MCF 10A (cell line): ENCODE measurements at regions not wholly inside any gene's neighbourhood (a gene's known extent, or its start where the extent isn't known, plus 50 kb on each side); places are given as distances from the start of the nearest gene placed in this dataset.

Source experiments
- BruUV-seq: library from RNA; stranded (reverse); fragments of 400-500 nt; replicated peaks from 2 replicates; lab custom pipeline; 2021; lab: Mats Ljungman, UMichigan
- CTCF ChIA-PET: fragments of 300-600 bp; sonication (Branson Sonifier 250); formaldehyde crosslinking; extraction: SDS; loops from one replicate; lab custom pipeline; 2021; ENCODE audit warnings: antibody characterized with exemption, inconsistent platforms; lab: Yijun Ruan, JAX
- POLR2A ChIA-PET: fragments of 300-600, 350-650 bp; sonication (Branson Sonifier 250); formaldehyde crosslinking; extraction: SDS; loops from one replicate; lab custom pipeline; 2020; ENCODE audit warnings: antibody characterized with exemption, inconsistent platforms; lab: Yijun Ruan, JAX
- DNase-seq: peaks from one replicate; pipeline ENCODE4 v3.0.0-alpha.2; 2018; ENCODE audit not compliant: unreplicated experiment
- H3K27ac Mint-ChIP-seq: one replicate; pipeline ENCODE4 v1.8.0; 2022; ENCODE audit warnings: mild to moderate bottlenecking, low read depth, mixed read lengths; ENCODE audit not compliant: unreplicated experiment
- H3K27me3 Mint-ChIP-seq: one replicate; pipeline ENCODE4 v1.8.0; 2022; ENCODE audit warnings: mixed read lengths; ENCODE audit not compliant: insufficient read depth, unreplicated experiment
- H3K36me3 Mint-ChIP-seq: one replicate; pipeline ENCODE4 v1.8.0; 2022; ENCODE audit warnings: mild to moderate bottlenecking, moderate library complexity, mixed read lengths; ENCODE audit not compliant: insufficient read depth, unreplicated experiment
- H3K4me1 Mint-ChIP-seq: one replicate; pipeline ENCODE4 v1.8.0; 2022; ENCODE audit warnings: mixed read lengths; ENCODE audit not compliant: insufficient read depth, unreplicated experiment
- H3K4me3 Mint-ChIP-seq: one replicate; pipeline ENCODE4 v1.8.0; 2022; ENCODE audit warnings: mild to moderate bottlenecking, moderate library complexity, mixed read lengths; ENCODE audit not compliant: unreplicated experiment
- H3K9me3 Mint-ChIP-seq: one replicate; pipeline ENCODE4 v1.8.0; 2022; ENCODE audit warnings: mixed read lengths; ENCODE audit not compliant: unreplicated experiment
- intact Hi-C: fragments of 100-400 bp; cut with micrococcal nuclease; formaldehyde crosslinking; loops from 2 replicates; pipeline ENCODE4 v1.14.1; 2022
- TF ChIP-seq, protein P1 (sequence below): fragments of 200-600 bp; IDR thresholded peaks from one replicate; pipeline ENCODE4 v1.8.0; 2022; ENCODE audit warnings: antibody characterized with exemption, mild to moderate bottlenecking; ENCODE audit not compliant: unreplicated experiment

DNA sequence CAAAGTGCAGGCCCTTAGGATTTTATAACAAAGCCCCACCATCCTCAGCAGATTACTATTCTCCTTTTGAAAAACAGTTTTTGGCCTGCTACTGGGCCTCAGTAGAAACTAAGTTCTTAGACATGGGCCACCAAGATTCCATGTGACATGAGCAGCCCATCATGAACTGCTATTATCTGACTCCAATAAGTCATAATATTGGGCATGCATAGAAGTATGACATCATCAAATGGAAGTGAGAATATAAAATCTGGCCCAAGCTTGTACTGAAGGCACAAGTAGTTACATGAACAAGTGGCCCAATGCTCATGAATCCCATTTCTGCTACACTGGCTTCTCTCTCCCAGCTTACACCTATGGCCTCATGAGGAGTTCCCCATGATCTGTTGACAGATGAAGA, 404.8 kb downstream of the EPHA5 start:
- TF ChIP-seq, protein P1, sequence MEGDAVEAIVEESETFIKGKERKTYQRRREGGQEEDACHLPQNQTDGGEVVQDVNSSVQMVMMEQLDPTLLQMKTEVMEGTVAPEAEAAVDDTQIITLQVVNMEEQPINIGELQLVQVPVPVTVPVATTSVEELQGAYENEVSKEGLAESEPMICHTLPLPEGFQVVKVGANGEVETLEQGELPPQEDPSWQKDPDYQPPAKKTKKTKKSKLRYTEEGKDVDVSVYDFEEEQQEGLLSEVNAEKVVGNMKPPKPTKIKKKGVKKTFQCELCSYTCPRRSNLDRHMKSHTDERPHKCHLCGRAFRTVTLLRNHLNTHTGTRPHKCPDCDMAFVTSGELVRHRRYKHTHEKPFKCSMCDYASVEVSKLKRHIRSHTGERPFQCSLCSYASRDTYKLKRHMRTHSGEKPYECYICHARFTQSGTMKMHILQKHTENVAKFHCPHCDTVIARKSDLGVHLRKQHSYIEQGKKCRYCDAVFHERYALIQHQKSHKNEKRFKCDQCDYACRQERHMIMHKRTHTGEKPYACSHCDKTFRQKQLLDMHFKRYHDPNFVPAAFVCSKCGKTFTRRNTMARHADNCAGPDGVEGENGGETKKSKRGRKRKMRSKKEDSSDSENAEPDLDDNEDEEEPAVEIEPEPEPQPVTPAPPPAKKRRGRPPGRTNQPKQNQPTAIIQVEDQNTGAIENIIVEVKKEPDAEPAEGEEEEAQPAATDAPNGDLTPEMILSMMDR = no peak
- Mint-ChIP-seq H3K4me3 (no peak overlapping the region), H3K27me3 (no peaks in the 10 kb centered on the region), H3K27ac (no peak overlapping the region), H3K36me3 (no peaks in the 10 kb centered on the region), H3K9me3 (no peaks in the 10 kb centered on the region), H3K4me1 (no peaks in the 10 kb centered on the region)
- no peak for DNase-seq
- BruUV-seq = no TSS peak
- ChIA-PET CTCF (interaction anchor here (0.7 kb wide), 1 partner anchor 74 kb away, joined by 3 read pairs; no protein-coding TSS in a partner anchor), POLR2A (no interaction called here)
- intact Hi-C loops = no loop called here

DNA sequence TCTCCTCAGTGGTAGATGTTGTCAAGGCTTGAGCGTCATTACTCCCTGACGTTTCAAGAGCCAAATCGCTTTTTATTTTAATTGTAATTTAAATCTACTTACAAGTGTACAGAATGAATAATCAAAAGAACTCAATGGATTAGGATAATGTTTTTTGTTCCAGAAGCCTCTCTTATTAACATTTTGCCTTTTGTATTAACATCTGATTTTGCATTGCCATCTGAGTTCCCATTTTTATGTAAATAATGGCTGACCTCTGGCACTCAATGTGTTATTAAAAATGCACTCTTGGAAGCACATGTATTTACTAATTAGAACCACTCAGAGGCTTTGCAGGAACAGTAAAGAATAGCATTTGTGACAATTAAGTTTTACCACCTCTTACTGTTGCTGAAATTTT, 411.0 kb downstream of the EPHA5 start:
- CTCF ChIA-PET = no interaction called here
- peaks cover 5% of the 10 kb centered on the region for H3K4me1 Mint-ChIP-seq
- intact Hi-C loops = no loop called here
- POLR2A ChIA-PET = no interaction called here
- no peak for DNase-seq
- no TSS peak for BruUV-seq
- TF ChIP-seq, protein P1 = no peak
- H3K27ac Mint-ChIP-seq = no peak overlapping the region
- H3K27me3 Mint-ChIP-seq = no peaks in the 10 kb centered on the region
- no peaks in the 10 kb centered on the region for H3K9me3 Mint-ChIP-seq
- no peak overlapping the region for H3K4me3 Mint-ChIP-seq
- no peaks in the 10 kb centered on the region for H3K36me3 Mint-ChIP-seq

DNA sequence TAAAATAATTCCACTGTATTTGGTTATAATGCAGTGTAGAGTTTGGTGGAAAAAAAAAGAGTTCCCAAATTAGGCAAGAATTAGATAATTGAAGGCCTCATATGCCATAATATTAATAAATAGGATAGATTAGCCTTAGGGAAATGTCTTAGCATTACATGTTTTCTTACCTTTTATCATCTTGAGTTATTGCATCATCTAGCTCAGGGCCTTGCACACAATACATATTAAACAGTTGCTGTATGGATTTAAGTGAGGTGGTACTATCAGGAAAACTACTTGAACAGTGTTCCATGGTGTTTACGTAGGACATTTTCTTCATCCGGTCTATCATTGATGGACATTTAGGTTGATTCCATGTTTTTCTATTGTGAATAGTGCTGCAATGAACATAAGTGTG, 419.4 kb downstream of the EPHA5 start:
- H3K9me3 Mint-ChIP-seq = no peaks in the 10 kb centered on the region
- BruUV-seq = no TSS peak

DNA sequence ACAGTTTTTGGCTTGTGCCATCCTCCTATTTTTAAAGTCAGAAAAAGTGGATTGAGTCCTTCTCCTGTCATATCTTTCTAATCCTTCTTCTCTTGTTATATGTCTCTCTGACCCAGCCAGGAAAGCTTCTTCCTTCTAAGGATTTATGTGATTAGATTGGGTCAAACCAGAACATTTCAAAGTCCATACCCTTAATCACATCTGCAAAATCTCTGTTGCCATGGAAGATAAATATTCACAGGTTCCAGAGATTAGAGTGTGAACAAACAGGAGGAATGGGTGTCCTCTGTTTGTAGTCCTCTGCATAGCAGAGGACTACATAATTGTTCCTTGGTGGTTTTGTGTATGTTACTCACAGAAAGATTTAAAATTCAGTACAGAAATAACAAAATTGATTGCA, 421.2 kb downstream of the EPHA5 start:
- POLR2A ChIA-PET = no interaction called here
- TF ChIP-seq, protein P1 = no peak
- Mint-ChIP-seq H3K27ac (no peak overlapping the region), H3K9me3 (no peaks in the 10 kb centered on the region), H3K4me1 (no peaks in the 10 kb centered on the region), H3K4me3 (no peak overlapping the region), H3K27me3 (no peaks in the 10 kb centered on the region), H3K36me3 (peaks cover 6% of the 10 kb centered on the region)
- intact Hi-C loops = no loop called here
- BruUV-seq = no TSS peak
- CTCF ChIA-PET = interaction anchor here (0.5 kb wide), 1 partner anchor 9 kb away, joined by 3 read pairs; no protein-coding TSS in a partner anchor
- DNase-seq = no peak

More for the DNA sequence above, 419.4 kb downstream of the EPHA5 start:
- peaks cover 3% of the 10 kb centered on the region for H3K4me1 Mint-ChIP-seq
- DNase-seq = no peak
- no peak overlapping the region for H3K4me3 Mint-ChIP-seq
- CTCF ChIA-PET = no interaction called here
- intact Hi-C loops = no loop called here
- POLR2A ChIA-PET = no interaction called here
- peaks cover 5% of the 10 kb centered on the region for H3K36me3 Mint-ChIP-seq
- TF ChIP-seq, protein P1 = no peak
- no peaks in the 10 kb centered on the region for H3K27me3 Mint-ChIP-seq
- no peak overlapping the region for H3K27ac Mint-ChIP-seq
